ENCODE measurements at regions not wholly inside any gene's neighbourhood (a gene's known extent, or its start where the extent isn't known, plus 50 kb on each side); places are given as distances from the start of the nearest gene placed in this dataset.

GRCh38 chr6:41411961-41412360 is 76.6 kb downstream of the NCR2 start:
- Histone ChIP-seq H3K4me2 (no peak overlapping the region), H3K36me3 (no peaks in the 10 kb centered on the region), H2AFZ (replicated peaks) (no peak overlapping the region), H3F3A (ENCODE audit: low read depth) (peaks cover 32% of the 10 kb centered on the region), H3K79me2 (ENCODE audit: low read depth) (no peaks in the 10 kb centered on the region), H3K4me3 (no peak overlapping the region), H3K9me3 (ENCODE audit: low read depth) (no peaks in the 10 kb centered on the region), H3K27ac (no peak overlapping the region), H3K27me3 (peaks cover 100% of the 10 kb centered on the region), H3K9ac (no peak overlapping the region), H4K20me1 (ENCODE audit: low read depth) (peaks cover 47% of the 10 kb centered on the region), H3K4me1 (peaks cover 43% of the 10 kb centered on the region)
- H3K36me3 Mint-ChIP-seq, result no peaks in the 10 kb centered on the region
- no peak for TF ChIP-seq EZH2 (IDR thresholded peaks at IDR 0.05)
- no peak for TF ChIP-seq CTCF (IDR thresholded peaks at IDR 0.05)
- H3K9me3 Mint-ChIP-seq, result peaks cover 3% of the 10 kb centered on the region
- H3K4me1 Mint-ChIP-seq, result peaks cover 56% of the 10 kb centered on the region
- H3K4me3 Mint-ChIP-seq, result no peak overlapping the region
- DNase-seq (ENCODE audit: low spot score), result no peak
- H3K27ac Mint-ChIP-seq, result no peak overlapping the region
- H3K27me3 Mint-ChIP-seq (ENCODE audit: insufficient read depth, low read depth), result peaks cover 62% of the 10 kb centered on the region

- TF ChIP-seq CTCF (IDR thresholded peaks at IDR 0.05) (no peak), EZH2 (IDR thresholded peaks at IDR 0.05) (peak; percentile 46), EZH2phosphoT487 (IDR thresholded peaks at IDR 0.05) (no peak)
- Histone ChIP-seq H3K9ac (no peak overlapping the region), H3K79me2 (ENCODE audit: low read depth) (no peaks in the 10 kb centered on the region), H3K4me2 (peak overlapping the region; percentile 51), H3K27me3 (peaks cover 100% of the 10 kb centered on the region), H3F3A (ENCODE audit: low read depth) (peaks cover 19% of the 10 kb centered on the region), H3K4me3 (no peak overlapping the region), H3K27ac (no peak overlapping the region), H3K9me3 (ENCODE audit: low read depth) (no peaks in the 10 kb centered on the region), H2AFZ (replicated peaks) (no peak overlapping the region), H4K20me1 (ENCODE audit: low read depth) (peaks cover 37% of the 10 kb centered on the region), H3K36me3 (no peaks in the 10 kb centered on the region), H3K4me1 (peaks cover 30% of the 10 kb centered on the region)
- H3K9me3 Mint-ChIP-seq, result no peaks in the 10 kb centered on the region
- no peak overlapping the region for H3K4me3 Mint-ChIP-seq
- H3K27me3 Mint-ChIP-seq (ENCODE audit: insufficient read depth, low read depth), result peaks cover 62% of the 10 kb centered on the region
- H3K4me1 Mint-ChIP-seq, result peaks cover 52% of the 10 kb centered on the region
- H3K27ac Mint-ChIP-seq, result no peak overlapping the region
- DNase-seq (ENCODE audit: low spot score), result peak; percentile 38
- no peaks in the 10 kb centered on the region for H3K36me3 Mint-ChIP-seq
Observed at GRCh38 chr6:41413250-41413649, 77.8 kb downstream of the NCR2 start.

GRCh38 chr6:41416501-41416837 is 81.1 kb downstream of the NCR2 start:
- H3K27ac ChIP-seq, result no peak overlapping the region
- no peak for TF ChIP-seq CTCF (IDR thresholded peaks at IDR 0.05)
- peak; percentile 31 for TF ChIP-seq EZH2 (IDR thresholded peaks at IDR 0.05)
- TF ChIP-seq EZH2phosphoT487 (IDR thresholded peaks at IDR 0.05), result no peak
- no peak for DNase-seq (ENCODE audit: low spot score)
- no peaks in the 10 kb centered on the region for H3K79me2 ChIP-seq (ENCODE audit: low read depth)
- H2AFZ ChIP-seq (replicated peaks), result no peak overlapping the region
- no peak overlapping the region for H3K9ac ChIP-seq
- H3K9me3 Mint-ChIP-seq, result peaks cover 4% of the 10 kb centered on the region
- H3K4me1 Mint-ChIP-seq, result peaks cover 38% of the 10 kb centered on the region
- no peaks in the 10 kb centered on the region for H3K36me3 ChIP-seq
- H3K9me3 ChIP-seq (ENCODE audit: low read depth), result no peaks in the 10 kb centered on the region
- H3K36me3 Mint-ChIP-seq, result no peaks in the 10 kb centered on the region
- peaks cover 48% of the 10 kb centered on the region for H3K27me3 Mint-ChIP-seq (ENCODE audit: insufficient read depth, low read depth)
- no peaks in the 10 kb centered on the region for H3F3A ChIP-seq (ENCODE audit: low read depth)
- no peak overlapping the region for H3K27ac Mint-ChIP-seq
- H3K4me3 ChIP-seq, result no peak overlapping the region
- no peak overlapping the region for H3K4me3 Mint-ChIP-seq
- no peak overlapping the region for H3K4me2 ChIP-seq
- peaks cover 17% of the 10 kb centered on the region for H4K20me1 ChIP-seq (ENCODE audit: low read depth)
- peaks cover 100% of the 10 kb centered on the region for H3K27me3 ChIP-seq
- peaks cover 16% of the 10 kb centered on the region for H3K4me1 ChIP-seq

- peaks cover 46% of the 10 kb centered on the region for H3K27me3 Mint-ChIP-seq (ENCODE audit: insufficient read depth, low read depth)
- Histone ChIP-seq H3F3A (ENCODE audit: low read depth) (no peaks in the 10 kb centered on the region), H3K4me2 (no peak overlapping the region), H3K36me3 (no peaks in the 10 kb centered on the region), H3K9ac (no peak overlapping the region), H3K27me3 (peaks cover 100% of the 10 kb centered on the region), H3K4me3 (no peak overlapping the region), H3K4me1 (peaks cover 2% of the 10 kb centered on the region), H3K79me2 (ENCODE audit: low read depth) (no peaks in the 10 kb centered on the region), H2AFZ (replicated peaks) (no peak overlapping the region), H3K9me3 (ENCODE audit: low read depth) (no peaks in the 10 kb centered on the region), H3K27ac (no peak overlapping the region), H4K20me1 (ENCODE audit: low read depth) (peaks cover 3% of the 10 kb centered on the region)
- DNase-seq (ENCODE audit: low spot score), result no peak
- H3K9me3 Mint-ChIP-seq, result peaks cover 4% of the 10 kb centered on the region
- no peak overlapping the region for H3K4me3 Mint-ChIP-seq
- H3K36me3 Mint-ChIP-seq, result no peaks in the 10 kb centered on the region
- H3K4me1 Mint-ChIP-seq, result peaks cover 34% of the 10 kb centered on the region
- peak overlapping the region; percentile 62 for H3K27ac Mint-ChIP-seq
- TF ChIP-seq EZH2phosphoT487 (IDR thresholded peaks at IDR 0.05) (no peak), CTCF (IDR thresholded peaks at IDR 0.05) (no peak), EZH2 (IDR thresholded peaks at IDR 0.05) (no peak)
Observed at GRCh38 chr6:41418741-41419140, 83.3 kb downstream of the NCR2 start.
